Left forelimb (tissue), 1 donor: ENCODE measurements at regions not wholly inside any gene's neighbourhood (a gene's known extent, or its start where the extent isn't known, plus 50 kb on each side); places are given as distances from the start of the nearest gene placed in this dataset.
"Not testable (repeated sequence)": the region's sequence is repeated elsewhere in the genome, so short reads cannot be mapped to it uniquely, and the experiment has no call there.

Experiments
- DNase-seq: peaks from one replicate; pipeline ENCODE4 v3.0.0-alpha.2; 2018; ENCODE audit warnings: low spot score

GRCh38 chr3:13248640-13249039 is 171.5 kb downstream of the NUP210 start:
- DNase-seq, result no peak

- DNase-seq, result no peak
These were observed 172.4 kb upstream of the IQSEC1 start for GRCh38 chr3:13245615-13245978.

- DNase-seq, result no peak
These were observed 170.4 kb upstream of the IQSEC1 start for GRCh38 chr3:13243586-13243985.

- DNase-seq, result no peak
These were observed 169.1 kb upstream of the IQSEC1 start for GRCh38 chr3:13242364-13242737.

- DNase-seq, result no peak
These were observed 168.6 kb upstream of the IQSEC1 start for GRCh38 chr3:13241621-13242363.

- DNase-seq, result no peak
These were observed 167.8 kb upstream of the IQSEC1 start for GRCh38 chr3:13240928-13241618.

- DNase-seq, result no peak
These were observed 166.2 kb upstream of the IQSEC1 start for GRCh38 chr3:13239467-13239760.

GRCh38 chr3:13238687-13239466 is 165.6 kb upstream of the IQSEC1 start:
- no peak for DNase-seq

- no peak for DNase-seq
These were observed 164.7 kb upstream of the IQSEC1 start for GRCh38 chr3:13237776-13238490.

GRCh38 chr3:13236557-13237173 is 163.4 kb upstream of the IQSEC1 start:
- no peak for DNase-seq

- DNase-seq, result no peak
These were observed 162.7 kb upstream of the IQSEC1 start for GRCh38 chr3:13235897-13236296.

- no peak for DNase-seq
These were observed 161.8 kb upstream of the IQSEC1 start for GRCh38 chr3:13235079-13235478.

- no peak for DNase-seq
These were observed 161.4 kb upstream of the IQSEC1 start for GRCh38 chr3:13234666-13235065.

GRCh38 chr3:13233487-13234485 is 160.6 kb upstream of the IQSEC1 start:
- no peak for DNase-seq

- DNase-seq, result no peak
These were observed 158.8 kb upstream of the IQSEC1 start for GRCh38 chr3:13231781-13232666.

- no peak for DNase-seq
These were observed 156.2 kb upstream of the IQSEC1 start for GRCh38 chr3:13229273-13229949.

GRCh38 chr3:13228584-13228983 is 155.4 kb upstream of the IQSEC1 start:
- DNase-seq, result no peak

GRCh38 chr3:13228169-13228568 is 154.9 kb upstream of the IQSEC1 start:
- DNase-seq, result not testable (repeated sequence)
